Left lung (tissue), 4 donors: ENCODE measurements at regions not wholly inside any gene's neighbourhood (a gene's known extent, or its start where the extent isn't known, plus 50 kb on each side); places are given as distances from the start of the nearest gene placed in this dataset.

ENCODE experiments used
- ATAC-seq: fragments of 200-7000 bp; cut with Tn5 transposase; one replicate; pipeline ENCODE4 v1.9.1; 2020; ENCODE audit warnings: moderate library complexity
- DNase-seq, 4 donors: peaks; one replicate each; pipeline ENCODE4 v3.0.0-alpha.2; 2013 to 2020
- H3K27ac ChIP-seq, 2 donors: fragments of 200-600 bp; sonication (generic) in 1 of 2; one replicate each; pipeline versions ENCODE4 v1.5.0 to v1.8.0; 2020 to 2021
- H3K27me3 ChIP-seq, 2 donors: fragments of 200-600 bp; sonication (generic) in 1 of 2; one replicate each; pipeline versions ENCODE4 v1.5.0 to v1.8.0; 2020 to 2021
- H3K36me3 ChIP-seq, 2 donors: fragments of 200-600 bp; sonication (generic) in 1 of 2; one replicate each; pipeline versions ENCODE4 v1.5.0 to v1.8.0; 2020 to 2021
- H3K4me1 ChIP-seq, 2 donors: fragments of 200-600 bp; one replicate each; pipeline ENCODE4 v1.8.0; 2021
- H3K4me3 ChIP-seq, 2 donors: fragments of 200-600 bp; sonication (generic) in 1 of 2; one replicate each; pipeline versions ENCODE4 v1.5.0 to v1.8.0; 2020 to 2021; ENCODE audit warnings: mild to moderate bottlenecking in 1 of 2
- H3K9me3 ChIP-seq, 2 donors: fragments of 200-600 bp; sonication (generic) in 1 of 2; one replicate each; pipeline versions ENCODE4 v1.5.0 to v1.8.0; 2020 to 2021
- CTCF ChIP-seq, 2 donors: fragments of 200-600 bp; sonication (generic) in 1 of 2; IDR thresholded peaks; one replicate each; pipeline versions ENCODE4 v1.5.0 to v1.8.0; 2021; ENCODE audit warnings: antibody characterized with exemption in 2 of 2
- intact Hi-C, 2 donors: fragments of 100-400 bp; cut with DNase I; formaldehyde crosslinking; loops; one replicate each; pipeline versions ENCODE4 v1.11.2 to v1.14.2; 2022
- donor health status: DM: no; HTN: yes; CAD: no.
- donor health status: DM: no; HTN: no; CAD: no.

GRCh38 chr12:127681151-127681754 lies 585.7 kb upstream of the TMEM132C start:
- intact Hi-C loops = no loop called here
- no peak overlapping the region for H3K27ac ChIP-seq
- H3K4me3 ChIP-seq = no peak overlapping the region
- no peaks in the 10 kb centered on the region for H3K4me1 ChIP-seq
- no peak for TF ChIP-seq CTCF (IDR thresholded peaks at IDR 0.05)
- no peaks in the 10 kb centered on the region for H3K36me3 ChIP-seq
- DNase-seq = no peak
- no peaks in the 10 kb centered on the region for H3K9me3 ChIP-seq
- ATAC-seq = no peak
- H3K27me3 ChIP-seq = no peaks in the 10 kb centered on the region

- H3K9me3 ChIP-seq = no peaks in the 10 kb centered on the region
- no peak overlapping the region for H3K27ac ChIP-seq
- no peaks in the 10 kb centered on the region for H3K4me1 ChIP-seq
- DNase-seq (no peak), ATAC-seq (no peak)
- H3K27me3 ChIP-seq = no peaks in the 10 kb centered on the region
- intact Hi-C loops = no loop called here
- no peaks in the 10 kb centered on the region for H3K36me3 ChIP-seq
- no peak overlapping the region for H3K4me3 ChIP-seq
- TF ChIP-seq CTCF (IDR thresholded peaks at IDR 0.05) = no peak
These were observed 581.5 kb upstream of the TMEM132C start for GRCh38 chr12:127685491-127685890.

GRCh38 chr12:127685931-127686330 lies 581.0 kb upstream of the TMEM132C start:
- DNase-seq (no peak), ATAC-seq (no peak)
- Histone ChIP-seq H3K4me1 (no peaks in the 10 kb centered on the region), H3K27ac (no peak overlapping the region), H3K36me3 (no peaks in the 10 kb centered on the region), H3K27me3 (no peaks in the 10 kb centered on the region), H3K4me3 (no peak overlapping the region), H3K9me3 (no peaks in the 10 kb centered on the region)
- TF ChIP-seq CTCF (IDR thresholded peaks at IDR 0.05) = no peak
- intact Hi-C loops = no loop called here

- intact Hi-C loops = no loop called here
- no peaks in the 10 kb centered on the region for H3K9me3 ChIP-seq
- no peaks in the 10 kb centered on the region for H3K27me3 ChIP-seq
- H3K27ac ChIP-seq = no peak overlapping the region
- no peak for DNase-seq
- H3K4me3 ChIP-seq = no peak overlapping the region
- H3K4me1 ChIP-seq = no peaks in the 10 kb centered on the region
- ATAC-seq = no peak
- no peaks in the 10 kb centered on the region for H3K36me3 ChIP-seq
- no peak for TF ChIP-seq CTCF (IDR thresholded peaks at IDR 0.05)
These were observed 579.8 kb upstream of the TMEM132C start for GRCh38 chr12:127687181-127687580.

- no peak overlapping the region for H3K27ac ChIP-seq
- ATAC-seq = no peak
- no peaks in the 10 kb centered on the region for H3K36me3 ChIP-seq
- DNase-seq = no peak
- intact Hi-C loops = no loop called here
- no peak overlapping the region for H3K4me3 ChIP-seq
- no peaks in the 10 kb centered on the region for H3K4me1 ChIP-seq
- H3K27me3 ChIP-seq = no peaks in the 10 kb centered on the region
- no peaks in the 10 kb centered on the region for H3K9me3 ChIP-seq
- TF ChIP-seq CTCF (IDR thresholded peaks at IDR 0.05) = no peak
These were observed 578.0 kb upstream of the TMEM132C start for GRCh38 chr12:127688906-127689428.
